AG04449 (cell line): ENCODE measurements at regions not wholly inside any gene's neighbourhood (a gene's known extent, or its start where the extent isn't known, plus 50 kb on each side); places are given as distances from the start of the nearest gene placed in this dataset.

ENCODE experiments used
- CTCF ChIA-PET: fragments of 350-600 bp; formaldehyde crosslinking; extraction: SDS; loops from one replicate; lab custom pipeline; 2021; ENCODE audit warnings: antibody characterized with exemption; lab: Yijun Ruan, JAX
- POLR2A ChIA-PET: fragments of 400-600, 350-600 bp; formaldehyde crosslinking; extraction: SDS; loops from one replicate; lab custom pipeline; 2020; ENCODE audit warnings: antibody characterized with exemption, inconsistent platforms; lab: Yijun Ruan, JAX
- DNase-seq: peaks from one replicate; pipeline ENCODE4 v3.0.0-alpha.2; 2010; ENCODE audit warnings: low read depth, low spot score
- H3K4me3 ChIP-seq: 2 replicates; pipeline ENCODE4 v1.5.1; 2011; ENCODE audit warnings: low read depth, mild to moderate bottlenecking, control low read depth, low read length
- CTCF ChIP-seq: IDR thresholded peaks from one replicate; pipeline ENCODE4 v1.5.1; 2011; ENCODE audit warnings: mild to moderate bottlenecking, moderate library complexity, low read length, control low read depth, inconsistent platforms; ENCODE audit not compliant: insufficient read depth; ENCODE audit errors: missing control alignments

GRCh38 chr4:179182741-179183140 lies 1740.5 kb upstream of the AGA start:
- no peak for TF ChIP-seq CTCF
- CTCF ChIA-PET, result no interaction called here
- POLR2A ChIA-PET, result no interaction called here
- H3K4me3 ChIP-seq, result no peak overlapping the region
- DNase-seq, result no peak

GRCh38 chr4:179195887-179196286 lies 1753.7 kb upstream of the AGA start:
- TF ChIP-seq CTCF, result no peak
- POLR2A ChIA-PET, result no interaction called here
- CTCF ChIA-PET, result no interaction called here
- H3K4me3 ChIP-seq, result no peak overlapping the region
- DNase-seq, result no peak

GRCh38 chr4:179196511-179196910 lies 1754.3 kb upstream of the AGA start:
- CTCF ChIA-PET, result no interaction called here
- TF ChIP-seq CTCF, result no peak
- no peak for DNase-seq
- POLR2A ChIA-PET, result no interaction called here
- no peak overlapping the region for H3K4me3 ChIP-seq

- no peak overlapping the region for H3K4me3 ChIP-seq
- TF ChIP-seq CTCF, result no peak
- ChIA-PET POLR2A (no interaction called here), CTCF (no interaction called here)
- no peak for DNase-seq
These were observed 1758.4 kb upstream of the AGA start for GRCh38 chr4:179200681-179201080.

GRCh38 chr4:179225594-179225993 lies 1783.4 kb upstream of the AGA start:
- H3K4me3 ChIP-seq, result no peak overlapping the region
- TF ChIP-seq CTCF, result no peak
- ChIA-PET CTCF (no interaction called here), POLR2A (no interaction called here)
- DNase-seq, result no peak

GRCh38 chr4:179248821-179249220 lies 1806.6 kb upstream of the AGA start:
- no peak overlapping the region for H3K4me3 ChIP-seq
- no peak for TF ChIP-seq CTCF
- CTCF ChIA-PET, result no interaction called here
- DNase-seq, result no peak
- POLR2A ChIA-PET, result no interaction called here

- TF ChIP-seq CTCF, result no peak
- no peak overlapping the region for H3K4me3 ChIP-seq
- DNase-seq, result no peak
- POLR2A ChIA-PET, result no interaction called here
- CTCF ChIA-PET, result no interaction called here
These were observed 1826.6 kb upstream of the AGA start for GRCh38 chr4:179268791-179269190.
